NAMALWA (cell line): ENCODE measurements at regions not wholly inside any gene's neighbourhood (a gene's known extent, or its start where the extent isn't known, plus 50 kb on each side); places are given as distances from the start of the nearest gene placed in this dataset.

Source experiments
- DNase-seq: peaks from one replicate; pipeline ENCODE4 v3.0.0-alpha.2; 2015; ENCODE audit warnings: low spot score

GRCh38 chr10:61188691-61189090 is 244.7 kb upstream of the RHOBTB1 start:
- DNase-seq, result no peak

GRCh38 chr10:61188101-61188500 is 244.1 kb upstream of the RHOBTB1 start:
- no peak for DNase-seq

- DNase-seq, result no peak
These were observed 243.6 kb upstream of the RHOBTB1 start for GRCh38 chr10:61187601-61188000.

GRCh38 chr10:61186408-61186807 is 242.4 kb upstream of the RHOBTB1 start:
- DNase-seq, result no peak

GRCh38 chr10:61184429-61184828 is 240.4 kb upstream of the RHOBTB1 start:
- DNase-seq, result no peak

- no peak for DNase-seq
These were observed 240.0 kb upstream of the RHOBTB1 start for GRCh38 chr10:61183967-61184366.

GRCh38 chr10:61181832-61182231 is 237.8 kb upstream of the RHOBTB1 start:
- no peak for DNase-seq

GRCh38 chr10:61179771-61180170 is 235.8 kb upstream of the RHOBTB1 start:
- no peak for DNase-seq

GRCh38 chr10:61176424-61176823 is 232.4 kb upstream of the RHOBTB1 start:
- DNase-seq, result no peak

- DNase-seq, result no peak
These were observed 231.3 kb upstream of the RHOBTB1 start for GRCh38 chr10:61175316-61175715.

GRCh38 chr10:61173450-61173849 is 229.5 kb upstream of the RHOBTB1 start:
- DNase-seq, result no peak

- no peak for DNase-seq
These were observed 228.4 kb upstream of the RHOBTB1 start for GRCh38 chr10:61172182-61172926.

- DNase-seq, result no peak
These were observed 226.6 kb upstream of the RHOBTB1 start for GRCh38 chr10:61170594-61170993.

GRCh38 chr10:61169294-61169693 is 225.3 kb upstream of the RHOBTB1 start:
- no peak for DNase-seq

GRCh38 chr10:61166489-61166888 is 222.5 kb upstream of the RHOBTB1 start:
- no peak for DNase-seq

- DNase-seq, result no peak
These were observed 222.1 kb upstream of the RHOBTB1 start for GRCh38 chr10:61166065-61166464.

- no peak for DNase-seq
These were observed 220.6 kb upstream of the RHOBTB1 start for GRCh38 chr10:61164458-61165160.

GRCh38 chr10:61163403-61163802 is 219.4 kb upstream of the RHOBTB1 start:
- DNase-seq, result no peak

- no peak for DNase-seq
These were observed 216.3 kb upstream of the RHOBTB1 start for GRCh38 chr10:61160253-61160652.

GRCh38 chr10:61159253-61159652 is 215.3 kb upstream of the RHOBTB1 start:
- no peak for DNase-seq

- no peak for DNase-seq
These were observed 213.2 kb upstream of the RHOBTB1 start for GRCh38 chr10:61157182-61157581.

GRCh38 chr10:61153771-61154170 is 209.8 kb upstream of the RHOBTB1 start:
- no peak for DNase-seq

- DNase-seq, result no peak
These were observed 207.1 kb upstream of the RHOBTB1 start for GRCh38 chr10:61151059-61151458.

- DNase-seq, result no peak
These were observed 204.5 kb upstream of the RHOBTB1 start for GRCh38 chr10:61148451-61148850.
